Activated T-helper 2 cell treated with anti-CD3 and anti-CD28 coated beads, Interferon-gamma antibody, Interleukin-2, Interleukin-4, amounts not matched to agents 10 μg/mL and 5 μg/mL and 100 μg/mL, durations not matched to agents 14 hours and 24 hours and 36 hours (primary cell): ENCODE measurements at regions not wholly inside any gene's neighbourhood (a gene's known extent, or its start where the extent isn't known, plus 50 kb on each side); places are given as distances from the start of the nearest gene placed in this dataset.
"Not testable (repeated sequence)": the region's sequence is repeated elsewhere in the genome, so short reads cannot be mapped to it uniquely, and the experiment has no call there.

Experiments used
- DNase-seq: peaks from one replicate; pipeline ENCODE4 v3.0.0; 2021; ENCODE audit warnings: low spot score
- H3K27ac Mint-ChIP-seq: one replicate; pipeline ENCODE4 v1.8.0; 2021; ENCODE audit warnings: mixed read lengths
- H3K27me3 Mint-ChIP-seq: one replicate; pipeline ENCODE4 v1.8.0; 2021; ENCODE audit warnings: low read depth, mixed read lengths
- H3K36me3 Mint-ChIP-seq: one replicate; pipeline ENCODE4 v1.8.0; 2021; ENCODE audit warnings: low read depth, mixed read lengths
- H3K4me1 Mint-ChIP-seq: one replicate; pipeline ENCODE4 v1.8.0; 2021; ENCODE audit warnings: low read depth, mixed read lengths
- H3K4me3 Mint-ChIP-seq: one replicate; pipeline ENCODE4 v1.8.0; 2021; ENCODE audit warnings: low read depth, mild to moderate bottlenecking, moderate library complexity, mixed read lengths
- H3K9me3 Mint-ChIP-seq: one replicate; pipeline ENCODE4 v1.8.0; 2021; ENCODE audit warnings: mixed read lengths
- intact Hi-C: fragments of 100-400 bp; cut with micrococcal nuclease; formaldehyde crosslinking; loops from one replicate; pipeline ENCODE4 v1.15.1; 2023

- intact Hi-C loops = no loop called here
- H3K27me3 Mint-ChIP-seq = no peaks in the 10 kb centered on the region
- H3K4me3 Mint-ChIP-seq = no peak overlapping the region
- H3K27ac Mint-ChIP-seq = no peak overlapping the region
- DNase-seq = no peak
- H3K36me3 Mint-ChIP-seq = no peaks in the 10 kb centered on the region
- H3K4me1 Mint-ChIP-seq = peaks cover 2% of the 10 kb centered on the region
- peaks cover 3% of the 10 kb centered on the region for H3K9me3 Mint-ChIP-seq
Observed at GRCh38 chr5:42108468-42108867, 183.4 kb downstream of the FBXO4 start.

GRCh38 chr5:42109006-42109572 lies 184.0 kb downstream of the FBXO4 start:
- peaks cover 3% of the 10 kb centered on the region for H3K9me3 Mint-ChIP-seq
- intact Hi-C loops = no loop called here
- no peaks in the 10 kb centered on the region for H3K4me1 Mint-ChIP-seq
- no peaks in the 10 kb centered on the region for H3K27me3 Mint-ChIP-seq
- no peak for DNase-seq
- no peak overlapping the region for H3K4me3 Mint-ChIP-seq
- no peak overlapping the region for H3K27ac Mint-ChIP-seq
- no peaks in the 10 kb centered on the region for H3K36me3 Mint-ChIP-seq

GRCh38 chr5:42115721-42116120 lies 190.6 kb downstream of the FBXO4 start:
- intact Hi-C loops, H3K4me3 Mint-ChIP-seq, H3K9me3 Mint-ChIP-seq: not testable (repeated sequence)

GRCh38 chr5:42120070-42120469 lies 195.0 kb downstream of the FBXO4 start:
- H3K4me3 Mint-ChIP-seq = no peak overlapping the region
- H3K27ac Mint-ChIP-seq = no peak overlapping the region
- no peak for DNase-seq
- H3K9me3 Mint-ChIP-seq = no peaks in the 10 kb centered on the region
- no peaks in the 10 kb centered on the region for H3K27me3 Mint-ChIP-seq
- no peaks in the 10 kb centered on the region for H3K4me1 Mint-ChIP-seq
- intact Hi-C loops = no loop called here
- no peaks in the 10 kb centered on the region for H3K36me3 Mint-ChIP-seq

More at GRCh38 chr5:42115721-42116120, 190.6 kb downstream of the FBXO4 start:
- not testable (repeated sequence) for DNase-seq, H3K27me3 Mint-ChIP-seq, H3K4me1 Mint-ChIP-seq, H3K36me3 Mint-ChIP-seq, H3K27ac Mint-ChIP-seq

- H3K27me3 Mint-ChIP-seq = no peaks in the 10 kb centered on the region
- no peak overlapping the region for H3K4me3 Mint-ChIP-seq
- DNase-seq = no peak
- intact Hi-C loops = no loop called here
- no peaks in the 10 kb centered on the region for H3K4me1 Mint-ChIP-seq
- no peaks in the 10 kb centered on the region for H3K9me3 Mint-ChIP-seq
- H3K27ac Mint-ChIP-seq = no peak overlapping the region
- no peaks in the 10 kb centered on the region for H3K36me3 Mint-ChIP-seq
Observed at GRCh38 chr5:42121401-42121800, 196.3 kb downstream of the FBXO4 start.

- intact Hi-C loops = no loop called here
- Mint-ChIP-seq H3K36me3 (no peaks in the 10 kb centered on the region), H3K4me3 (no peak overlapping the region), H3K27me3 (no peaks in the 10 kb centered on the region), H3K9me3 (no peaks in the 10 kb centered on the region), H3K27ac (no peak overlapping the region), H3K4me1 (no peaks in the 10 kb centered on the region)
- no peak for DNase-seq
Observed at GRCh38 chr5:42131081-42131480, 206.0 kb downstream of the FBXO4 start.

- Mint-ChIP-seq H3K9me3 (peaks cover 8% of the 10 kb centered on the region), H3K4me3 (no peak overlapping the region), H3K27me3 (no peaks in the 10 kb centered on the region), H3K36me3 (no peaks in the 10 kb centered on the region), H3K4me1 (no peaks in the 10 kb centered on the region), H3K27ac (no peak overlapping the region)
- DNase-seq = no peak
- intact Hi-C loops = no loop called here
Observed at GRCh38 chr5:42143361-42143760, 218.3 kb downstream of the FBXO4 start.

- no peak for DNase-seq
- no peaks in the 10 kb centered on the region for H3K27me3 Mint-ChIP-seq
- no peak overlapping the region for H3K4me3 Mint-ChIP-seq
- H3K9me3 Mint-ChIP-seq = peaks cover 29% of the 10 kb centered on the region
- intact Hi-C loops = no loop called here
- no peaks in the 10 kb centered on the region for H3K4me1 Mint-ChIP-seq
- no peaks in the 10 kb centered on the region for H3K36me3 Mint-ChIP-seq
- H3K27ac Mint-ChIP-seq = no peak overlapping the region
Observed at GRCh38 chr5:42148813-42149212, 223.7 kb downstream of the FBXO4 start.

GRCh38 chr5:42157215-42157614 lies 232.1 kb downstream of the FBXO4 start:
- no peak for DNase-seq
- Mint-ChIP-seq H3K27me3 (no peaks in the 10 kb centered on the region), H3K36me3 (no peaks in the 10 kb centered on the region), H3K4me1 (no peaks in the 10 kb centered on the region), H3K4me3 (no peak overlapping the region), H3K9me3 (no peaks in the 10 kb centered on the region), H3K27ac (no peak overlapping the region)
- intact Hi-C loops = no loop called here

GRCh38 chr5:42163083-42163482 lies 238.0 kb downstream of the FBXO4 start:
- Mint-ChIP-seq H3K4me3 (no peak overlapping the region), H3K27me3 (no peaks in the 10 kb centered on the region), H3K4me1 (no peaks in the 10 kb centered on the region), H3K9me3 (no peaks in the 10 kb centered on the region), H3K27ac (no peak overlapping the region), H3K36me3 (no peaks in the 10 kb centered on the region)
- intact Hi-C loops = no loop called here
- no peak for DNase-seq

GRCh38 chr5:42168091-42168670 lies 243.1 kb downstream of the FBXO4 start:
- no peaks in the 10 kb centered on the region for H3K4me1 Mint-ChIP-seq
- no peaks in the 10 kb centered on the region for H3K9me3 Mint-ChIP-seq
- no peaks in the 10 kb centered on the region for H3K36me3 Mint-ChIP-seq
- H3K4me3 Mint-ChIP-seq = no peak overlapping the region
- H3K27ac Mint-ChIP-seq = no peak overlapping the region
- DNase-seq = no peak
- intact Hi-C loops = no loop called here
- H3K27me3 Mint-ChIP-seq = no peaks in the 10 kb centered on the region

- H3K27ac Mint-ChIP-seq, intact Hi-C loops: not testable (repeated sequence)
Observed at GRCh38 chr5:42176118-42176517, 247.1 kb upstream of the GHR start.

GRCh38 chr5:42179843-42180242 lies 243.4 kb upstream of the GHR start:
- DNase-seq, H3K9me3 Mint-ChIP-seq, H3K4me3 Mint-ChIP-seq, intact Hi-C loops, H3K4me1 Mint-ChIP-seq, H3K27me3 Mint-ChIP-seq, H3K36me3 Mint-ChIP-seq, H3K27ac Mint-ChIP-seq: not testable (repeated sequence)

More at GRCh38 chr5:42176118-42176517, 247.1 kb upstream of the GHR start:
- not testable (repeated sequence) for H3K4me3 Mint-ChIP-seq, H3K9me3 Mint-ChIP-seq, H3K4me1 Mint-ChIP-seq, H3K27me3 Mint-ChIP-seq, H3K36me3 Mint-ChIP-seq, DNase-seq

GRCh38 chr5:42216904-42217303 lies 206.3 kb upstream of the GHR start:
- H3K4me3 Mint-ChIP-seq = no peak overlapping the region
- H3K27ac Mint-ChIP-seq = no peak overlapping the region
- H3K36me3 Mint-ChIP-seq = no peaks in the 10 kb centered on the region
- no peaks in the 10 kb centered on the region for H3K4me1 Mint-ChIP-seq
- DNase-seq = no peak
- H3K9me3 Mint-ChIP-seq = no peaks in the 10 kb centered on the region
- H3K27me3 Mint-ChIP-seq = no peaks in the 10 kb centered on the region
- intact Hi-C loops = no loop called here
